ENCODE measurements at regions not wholly inside any gene's neighbourhood (a gene's known extent, or its start where the extent isn't known, plus 50 kb on each side); places are given as distances from the start of the nearest gene placed in this dataset.

- no peak for TF ChIP-seq AR (CRISPR knock-in tag; IDR thresholded peaks at IDR 0.05)
Observed at GRCh38 chr20:40232273-40232672, 456.8 kb downstream of the MAFB start (continued).

DNA sequence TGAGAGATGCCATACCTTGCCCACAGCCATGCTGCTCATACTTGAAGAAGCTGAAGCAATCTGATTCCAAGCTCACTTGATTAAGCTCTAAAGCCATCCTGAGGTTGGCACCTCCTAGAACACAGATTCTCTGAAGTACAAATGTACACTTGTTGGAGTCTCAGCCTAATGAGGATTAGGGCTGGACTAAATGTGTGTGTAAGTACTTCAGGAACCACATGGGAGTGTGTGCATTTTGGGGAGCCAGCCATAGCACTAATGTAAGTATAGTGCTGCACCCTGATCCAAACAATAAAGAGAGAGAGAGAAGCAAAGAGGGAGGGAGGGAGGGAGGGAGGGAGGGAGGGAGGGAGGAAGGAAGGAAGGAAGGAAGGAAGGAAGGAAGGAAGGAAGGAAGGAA, 458.6 kb downstream of the MAFB start:
- H3K27ac Mint-ChIP-seq = no peak overlapping the region
- no peaks in the 10 kb centered on the region for H3K9me3 Mint-ChIP-seq
- no peak for ATAC-seq
- POLR2A ChIA-PET = no interaction called here
- no peak for DNase-seq (ENCODE audit: low spot score)
- no peak overlapping the region for H3K4me3 Mint-ChIP-seq
- TF ChIP-seq, protein P1, sequence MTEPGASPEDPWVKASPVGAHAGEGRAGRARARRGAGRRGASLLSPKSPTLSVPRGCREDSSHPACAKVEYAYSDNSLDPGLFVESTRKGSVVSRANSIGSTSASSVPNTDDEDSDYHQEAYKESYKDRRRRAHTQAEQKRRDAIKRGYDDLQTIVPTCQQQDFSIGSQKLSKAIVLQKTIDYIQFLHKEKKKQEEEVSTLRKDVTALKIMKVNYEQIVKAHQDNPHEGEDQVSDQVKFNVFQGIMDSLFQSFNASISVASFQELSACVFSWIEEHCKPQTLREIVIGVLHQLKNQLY (CRISPR knock-in tag; IDR thresholded peaks at IDR 0.05) = no peak
- TF ChIP-seq USF2 (CRISPR knock-in tag; IDR thresholded peaks at IDR 0.05) (no peak), ZNF317 (CRISPR knock-in tag; IDR thresholded peaks at IDR 0.05; ENCODE audit: borderline replicate concordance, low read depth) (no peak), IRF1 (CRISPR knock-in tag; IDR thresholded peaks at IDR 0.05) (no peak), ZNF263 (CRISPR knock-in tag; IDR thresholded peaks at IDR 0.05; ENCODE audit: low read depth) (no peak), SMAD4 (CRISPR knock-in tag; IDR thresholded peaks at IDR 0.05) (no peak)
- TF ChIP-seq, protein P2, sequence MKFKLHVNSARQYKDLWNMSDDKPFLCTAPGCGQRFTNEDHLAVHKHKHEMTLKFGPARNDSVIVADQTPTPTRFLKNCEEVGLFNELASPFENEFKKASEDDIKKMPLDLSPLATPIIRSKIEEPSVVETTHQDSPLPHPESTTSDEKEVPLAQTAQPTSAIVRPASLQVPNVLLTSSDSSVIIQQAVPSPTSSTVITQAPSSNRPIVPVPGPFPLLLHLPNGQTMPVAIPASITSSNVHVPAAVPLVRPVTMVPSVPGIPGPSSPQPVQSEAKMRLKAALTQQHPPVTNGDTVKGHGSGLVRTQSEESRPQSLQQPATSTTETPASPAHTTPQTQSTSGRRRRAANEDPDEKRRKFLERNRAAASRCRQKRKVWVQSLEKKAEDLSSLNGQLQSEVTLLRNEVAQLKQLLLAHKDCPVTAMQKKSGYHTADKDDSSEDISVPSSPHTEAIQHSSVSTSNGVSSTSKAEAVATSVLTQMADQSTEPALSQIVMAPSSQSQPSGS (CRISPR knock-in tag; IDR thresholded peaks at IDR 0.05; ENCODE audit: borderline replicate concordance, low read depth) = no peak
- peaks cover 8% of the 10 kb centered on the region for H3K4me1 Mint-ChIP-seq
- peaks cover 18% of the 10 kb centered on the region for H3K36me3 Mint-ChIP-seq
- CTCF ChIA-PET = interaction anchor here (0.8 kb wide), 1 partner anchor 21 kb away, joined by 4 read pairs; no protein-coding TSS in a partner anchor
- H3K27me3 Mint-ChIP-seq (ENCODE audit: low read depth) = no peaks in the 10 kb centered on the region

GRCh38 chr20:40225596-40225995, 463.4 kb downstream of the MAFB start:
- no peak overlapping the region for H3K4me3 Mint-ChIP-seq
- H3K9me3 Mint-ChIP-seq = no peaks in the 10 kb centered on the region
- ATAC-seq (no peak), DNase-seq (ENCODE audit: low spot score) (no peak)
- no peak overlapping the region for H3K27ac Mint-ChIP-seq
- POLR2A ChIA-PET = no interaction called here
- CTCF ChIA-PET = no interaction called here
- no peaks in the 10 kb centered on the region; the same call in 1 of the 2 replicates for H3K36me3 Mint-ChIP-seq
- no peaks in the 10 kb centered on the region for H3K27me3 Mint-ChIP-seq (ENCODE audit: low read depth)
- peaks cover 8% of the 10 kb centered on the region for H3K4me1 Mint-ChIP-seq
- no peak for TF ChIP-seq ZNF317 (CRISPR knock-in tag; IDR thresholded peaks at IDR 0.05; ENCODE audit: borderline replicate concordance, low read depth)
- no peak for TF ChIP-seq CTCF (IDR thresholded peaks at IDR 0.05)
- no peak for TF ChIP-seq NFATC4 (CRISPR knock-in tag; IDR thresholded peaks at IDR 0.05)
- TF ChIP-seq RELA (CRISPR knock-in tag; IDR thresholded peaks at IDR 0.05; ENCODE audit: borderline replicate concordance) = no peak
- TF ChIP-seq, protein P2 (CRISPR knock-in tag; IDR thresholded peaks at IDR 0.05; ENCODE audit: borderline replicate concordance, low read depth) = no peak
- TF ChIP-seq TP53 (CRISPR knock-in tag; IDR thresholded peaks at IDR 0.05) = no peak
- no peak for TF ChIP-seq TEAD4 (CRISPR knock-in tag; IDR thresholded peaks at IDR 0.05)
- TF ChIP-seq NR1H2 (CRISPR knock-in tag; IDR thresholded peaks at IDR 0.05) = no peak
- TF ChIP-seq ESRRA (CRISPR knock-in tag; IDR thresholded peaks at IDR 0.05; ENCODE audit: borderline replicate concordance) = no peak
- TF ChIP-seq, protein P3, sequence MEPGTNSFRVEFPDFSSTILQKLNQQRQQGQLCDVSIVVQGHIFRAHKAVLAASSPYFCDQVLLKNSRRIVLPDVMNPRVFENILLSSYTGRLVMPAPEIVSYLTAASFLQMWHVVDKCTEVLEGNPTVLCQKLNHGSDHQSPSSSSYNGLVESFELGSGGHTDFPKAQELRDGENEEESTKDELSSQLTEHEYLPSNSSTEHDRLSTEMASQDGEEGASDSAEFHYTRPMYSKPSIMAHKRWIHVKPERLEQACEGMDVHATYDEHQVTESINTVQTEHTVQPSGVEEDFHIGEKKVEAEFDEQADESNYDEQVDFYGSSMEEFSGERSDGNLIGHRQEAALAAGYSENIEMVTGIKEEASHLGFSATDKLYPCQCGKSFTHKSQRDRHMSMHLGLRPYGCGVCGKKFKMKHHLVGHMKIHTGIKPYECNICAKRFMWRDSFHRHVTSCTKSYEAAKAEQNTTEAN (CRISPR knock-in tag; IDR thresholded peaks at IDR 0.05) = no peak
- TF ChIP-seq IRF1 (CRISPR knock-in tag; IDR thresholded peaks at IDR 0.05) = no peak
- no peak for TF ChIP-seq NFYB (CRISPR knock-in tag; conservative IDR thresholded peaks at IDR 0.05; ENCODE audit: low read depth)
- no peak for TF ChIP-seq JAZF1 (CRISPR knock-in tag; IDR thresholded peaks at IDR 0.05)
- TF ChIP-seq ZNF219 (CRISPR knock-in tag; IDR thresholded peaks at IDR 0.05; ENCODE audit: borderline replicate concordance) = no peak

All from WTC11 (cell line).